Brain microvascular endothelial cell (primary cell): ENCODE measurements at regions not wholly inside any gene's neighbourhood (a gene's known extent, or its start where the extent isn't known, plus 50 kb on each side); places are given as distances from the start of the nearest gene placed in this dataset.

Experiments
- DNase-seq: peaks from one replicate; pipeline ENCODE4 v3.0.0-alpha.2; 2020
- H3K27ac ChIP-seq: fragments of 250-450 bp; sonication (Bioruptor Pico); 2 replicates; pipeline ENCODE4 v1.5.1; 2020; ENCODE audit warnings: mild to moderate bottlenecking, moderate library complexity
- H3K27me3 ChIP-seq: fragments of 250-450 bp; sonication (Bioruptor Pico); replicated peaks from 2 replicates; pipeline ENCODE4 v1.5.1; 2020; ENCODE audit warnings: mild to moderate bottlenecking
- H3K36me3 ChIP-seq: fragments of 250-450 bp; sonication (Bioruptor Pico); replicated peaks from 2 replicates; pipeline ENCODE4 v1.5.1; 2020; ENCODE audit warnings: mild to moderate bottlenecking
- H3K4me3 ChIP-seq: 2 replicates; pipeline ENCODE4 v1.5.1; 2011; ENCODE audit warnings: low read depth, mild to moderate bottlenecking, control low read depth, low read length, moderate library complexity
- CTCF ChIP-seq: IDR thresholded peaks from 2 replicates; pipeline ENCODE4 v1.5.1; 2011; ENCODE audit warnings: low read depth, mild to moderate bottlenecking, moderate library complexity, low read length, control low read depth, inconsistent platforms; ENCODE audit errors: missing control alignments
- in situ Hi-C: cut with HindIII; loops from 2 replicates; pipeline ENCODE4 v1.10.0; 2017; ENCODE audit warnings: low sequenced_read_pairs, low pct_ligation_motif_present

GRCh38 chr22:34319346-34319745 is 399.1 kb upstream of the LARGE1 start:
- in situ Hi-C loops = no loop called here
- no peaks in the 10 kb centered on the region for H3K36me3 ChIP-seq
- H3K4me3 ChIP-seq = no peak overlapping the region
- no peak for DNase-seq
- TF ChIP-seq CTCF = no peak
- no peaks in the 10 kb centered on the region for H3K27me3 ChIP-seq
- H3K27ac ChIP-seq = no peak overlapping the region

- in situ Hi-C loops = no loop called here
- no peak for DNase-seq
- Histone ChIP-seq H3K27ac (no peak overlapping the region), H3K27me3 (no peaks in the 10 kb centered on the region), H3K4me3 (no peak overlapping the region), H3K36me3 (no peaks in the 10 kb centered on the region)
- TF ChIP-seq CTCF = no peak
Observed at GRCh38 chr22:34324763-34325162, 404.5 kb upstream of the LARGE1 start.

GRCh38 chr22:34326901-34327300 is 406.6 kb upstream of the LARGE1 start:
- no peaks in the 10 kb centered on the region for H3K27me3 ChIP-seq
- no peak for DNase-seq
- no peak overlapping the region for H3K4me3 ChIP-seq
- no peaks in the 10 kb centered on the region for H3K36me3 ChIP-seq
- TF ChIP-seq CTCF = no peak
- no peak overlapping the region for H3K27ac ChIP-seq
- in situ Hi-C loops = no loop called here

GRCh38 chr22:34330432-34330831 is 410.2 kb upstream of the LARGE1 start:
- Histone ChIP-seq H3K36me3 (no peaks in the 10 kb centered on the region), H3K27me3 (no peaks in the 10 kb centered on the region), H3K27ac (no peak overlapping the region), H3K4me3 (no peak overlapping the region)
- in situ Hi-C loops = no loop called here
- TF ChIP-seq CTCF = no peak
- no peak for DNase-seq

GRCh38 chr22:34333285-34333684 is 413.0 kb upstream of the LARGE1 start:
- in situ Hi-C loops = no loop called here
- H3K27me3 ChIP-seq = no peaks in the 10 kb centered on the region

More at GRCh38 chr22:34333285-34333684, 413.0 kb upstream of the LARGE1 start:
- DNase-seq = no peak
- no peak overlapping the region for H3K27ac ChIP-seq
- TF ChIP-seq CTCF = no peak
- no peak overlapping the region for H3K4me3 ChIP-seq
- no peaks in the 10 kb centered on the region for H3K36me3 ChIP-seq
